Skeletal muscle satellite cell (primary cell): ENCODE measurements at regions not wholly inside any gene's neighbourhood (a gene's known extent, or its start where the extent isn't known, plus 50 kb on each side); places are given as distances from the start of the nearest gene placed in this dataset.

Source experiments
- H3K27me3 ChIP-seq: 2 replicates; pipeline ENCODE4 v1.7.0; 2013; ENCODE audit warnings: low read length; ENCODE audit not compliant: control insufficient read depth, insufficient read depth
- H3K36me3 ChIP-seq: 2 replicates; pipeline ENCODE4 v1.7.0; 2013; ENCODE audit warnings: mild to moderate bottlenecking, control low read depth, low read length; ENCODE audit not compliant: insufficient read depth
- H3K4me1 ChIP-seq: 2 replicates; pipeline ENCODE4 v1.7.0; 2013; ENCODE audit warnings: low read length; ENCODE audit not compliant: control insufficient read depth, insufficient read depth
- H3K4me2 ChIP-seq: 2 replicates; pipeline ENCODE4 v1.7.0; 2013; ENCODE audit warnings: mild to moderate bottlenecking, low read length
- H3K4me3 ChIP-seq: 2 replicates; pipeline ENCODE4 v1.7.0; 2013; ENCODE audit warnings: low read length
- H3K9ac ChIP-seq: 2 replicates; pipeline ENCODE4 v1.7.0; 2013; ENCODE audit warnings: mild to moderate bottlenecking, low read depth, low read length, moderate library complexity
- H3K9me3 ChIP-seq: replicated peaks from 2 replicates; pipeline ENCODE4 v1.7.0; 2013; ENCODE audit warnings: mild to moderate bottlenecking, control low read depth, low read length

GRCh38 chr9:89841456-89841855 is 236.6 kb downstream of the GADD45G start:
- no peak overlapping the region for H3K9ac ChIP-seq
- H3K4me3 ChIP-seq, result no peak overlapping the region
- H3K4me1 ChIP-seq, result no peaks in the 10 kb centered on the region
- H3K36me3 ChIP-seq, result no peaks in the 10 kb centered on the region
- H3K9me3 ChIP-seq, result no peaks in the 10 kb centered on the region
- H3K27me3 ChIP-seq, result no peaks in the 10 kb centered on the region
- H3K4me2 ChIP-seq, result no peak overlapping the region

GRCh38 chr9:89842267-89842768 is 237.5 kb downstream of the GADD45G start:
- H3K27me3 ChIP-seq, result no peaks in the 10 kb centered on the region
- no peaks in the 10 kb centered on the region for H3K4me1 ChIP-seq
- H3K4me3 ChIP-seq, result no peak overlapping the region
- no peak overlapping the region for H3K4me2 ChIP-seq
- no peaks in the 10 kb centered on the region for H3K36me3 ChIP-seq
- H3K9ac ChIP-seq, result no peak overlapping the region
- H3K9me3 ChIP-seq, result no peaks in the 10 kb centered on the region

GRCh38 chr9:89843074-89843473 is 238.3 kb downstream of the GADD45G start:
- Histone ChIP-seq H3K4me2 (no peak overlapping the region), H3K36me3 (no peaks in the 10 kb centered on the region), H3K9me3 (no peaks in the 10 kb centered on the region), H3K9ac (no peak overlapping the region), H3K4me3 (no peak overlapping the region), H3K4me1 (no peaks in the 10 kb centered on the region), H3K27me3 (no peaks in the 10 kb centered on the region)

- Histone ChIP-seq H3K9me3 (no peaks in the 10 kb centered on the region), H3K36me3 (no peaks in the 10 kb centered on the region), H3K27me3 (no peaks in the 10 kb centered on the region), H3K9ac (no peak overlapping the region), H3K4me1 (no peaks in the 10 kb centered on the region), H3K4me3 (no peak overlapping the region), H3K4me2 (no peak overlapping the region)
Observed at GRCh38 chr9:89843591-89843990, 238.8 kb downstream of the GADD45G start.

- Histone ChIP-seq H3K36me3 (no peaks in the 10 kb centered on the region), H3K27me3 (no peaks in the 10 kb centered on the region), H3K4me3 (no peak overlapping the region)
Observed at GRCh38 chr9:89844075-89844474, 239.3 kb downstream of the GADD45G start.

GRCh38 chr9:89844535-89844934 is 239.7 kb downstream of the GADD45G start:
- Histone ChIP-seq H3K4me2 (no peak overlapping the region), H3K9me3 (no peaks in the 10 kb centered on the region), H3K4me1 (no peaks in the 10 kb centered on the region), H3K27me3 (no peaks in the 10 kb centered on the region), H3K36me3 (no peaks in the 10 kb centered on the region), H3K9ac (no peak overlapping the region), H3K4me3 (no peak overlapping the region)

More at GRCh38 chr9:89844075-89844474, 239.3 kb downstream of the GADD45G start:
- no peak overlapping the region for H3K9ac ChIP-seq
- H3K9me3 ChIP-seq, result no peaks in the 10 kb centered on the region
- no peaks in the 10 kb centered on the region for H3K4me1 ChIP-seq
- H3K4me2 ChIP-seq, result no peak overlapping the region

- Histone ChIP-seq H3K4me1 (peaks cover 2% of the 10 kb centered on the region), H3K9ac (no peak overlapping the region), H3K4me2 (no peak overlapping the region), H3K36me3 (no peaks in the 10 kb centered on the region), H3K4me3 (no peak overlapping the region), H3K27me3 (no peaks in the 10 kb centered on the region), H3K9me3 (no peaks in the 10 kb centered on the region)
Observed at GRCh38 chr9:89845321-89845720, 240.5 kb downstream of the GADD45G start.

GRCh38 chr9:89845862-89846261 is 241.1 kb downstream of the GADD45G start:
- H3K27me3 ChIP-seq, result no peaks in the 10 kb centered on the region
- H3K9me3 ChIP-seq, result no peaks in the 10 kb centered on the region
- no peaks in the 10 kb centered on the region for H3K36me3 ChIP-seq
- H3K4me2 ChIP-seq, result no peak overlapping the region
- no peak overlapping the region for H3K9ac ChIP-seq
- no peak overlapping the region for H3K4me3 ChIP-seq
- peaks cover 8% of the 10 kb centered on the region for H3K4me1 ChIP-seq

GRCh38 chr9:89848060-89849040 is 243.5 kb downstream of the GADD45G start:
- Histone ChIP-seq H3K4me3 (no peak overlapping the region), H3K4me1 (peaks cover 9% of the 10 kb centered on the region), H3K9ac (no peak overlapping the region), H3K4me2 (no peak overlapping the region), H3K36me3 (no peaks in the 10 kb centered on the region), H3K9me3 (no peaks in the 10 kb centered on the region), H3K27me3 (no peaks in the 10 kb centered on the region)

- Histone ChIP-seq H3K4me3 (no peak overlapping the region), H3K36me3 (no peaks in the 10 kb centered on the region), H3K9me3 (no peaks in the 10 kb centered on the region), H3K27me3 (no peaks in the 10 kb centered on the region), H3K4me1 (peaks cover 9% of the 10 kb centered on the region), H3K9ac (no peak overlapping the region), H3K4me2 (no peak overlapping the region)
Observed at GRCh38 chr9:89849096-89849495, 244.3 kb downstream of the GADD45G start.

- Histone ChIP-seq H3K36me3 (no peaks in the 10 kb centered on the region), H3K4me1 (peaks cover 9% of the 10 kb centered on the region), H3K9me3 (no peaks in the 10 kb centered on the region), H3K27me3 (no peaks in the 10 kb centered on the region), H3K4me3 (no peak overlapping the region), H3K9ac (no peak overlapping the region), H3K4me2 (no peak overlapping the region)
Observed at GRCh38 chr9:89850153-89850552, 245.3 kb downstream of the GADD45G start.
